ENCODE measurements at regions not wholly inside any gene's neighbourhood (a gene's known extent, or its start where the extent isn't known, plus 50 kb on each side); places are given as distances from the start of the nearest gene placed in this dataset.

DNA sequence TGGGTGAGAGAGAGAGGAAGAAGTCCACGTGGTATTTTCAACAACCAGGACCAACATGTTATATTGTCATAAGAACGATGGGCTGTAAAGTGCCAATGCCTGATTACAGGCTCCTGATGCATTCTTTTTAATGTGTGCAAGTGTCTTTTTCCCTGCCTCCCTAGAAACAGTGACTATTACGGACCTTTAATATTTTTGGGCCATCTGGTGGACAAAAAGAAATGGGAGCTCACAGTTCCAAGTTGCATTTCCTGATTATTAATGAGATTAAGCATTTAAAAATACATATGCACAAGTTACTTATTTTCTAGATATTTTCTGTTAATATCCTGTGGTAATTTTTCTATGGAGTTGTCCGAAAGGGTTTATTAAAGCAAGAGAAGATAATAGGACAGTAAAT lies 530.2 kb downstream of the NR2F2 start:
- Histone ChIP-seq H3K36me3 (no peaks in the 10 kb centered on the region), H3K27ac (no peak overlapping the region), H3K27me3 (no peaks in the 10 kb centered on the region), H3K9me3 (no peaks in the 10 kb centered on the region), H3K4me1 (ENCODE audit: insufficient read depth) (no peaks in the 10 kb centered on the region), H3K4me3 (no peak overlapping the region)
- WGBS, 3 donors: 17 to 30% (median 29%) methylated on average over 4 of the region's 4 CpGs
- no peak for TF ChIP-seq POLR2A (IDR thresholded peaks at IDR 0.05)
- TF ChIP-seq, protein P1, sequence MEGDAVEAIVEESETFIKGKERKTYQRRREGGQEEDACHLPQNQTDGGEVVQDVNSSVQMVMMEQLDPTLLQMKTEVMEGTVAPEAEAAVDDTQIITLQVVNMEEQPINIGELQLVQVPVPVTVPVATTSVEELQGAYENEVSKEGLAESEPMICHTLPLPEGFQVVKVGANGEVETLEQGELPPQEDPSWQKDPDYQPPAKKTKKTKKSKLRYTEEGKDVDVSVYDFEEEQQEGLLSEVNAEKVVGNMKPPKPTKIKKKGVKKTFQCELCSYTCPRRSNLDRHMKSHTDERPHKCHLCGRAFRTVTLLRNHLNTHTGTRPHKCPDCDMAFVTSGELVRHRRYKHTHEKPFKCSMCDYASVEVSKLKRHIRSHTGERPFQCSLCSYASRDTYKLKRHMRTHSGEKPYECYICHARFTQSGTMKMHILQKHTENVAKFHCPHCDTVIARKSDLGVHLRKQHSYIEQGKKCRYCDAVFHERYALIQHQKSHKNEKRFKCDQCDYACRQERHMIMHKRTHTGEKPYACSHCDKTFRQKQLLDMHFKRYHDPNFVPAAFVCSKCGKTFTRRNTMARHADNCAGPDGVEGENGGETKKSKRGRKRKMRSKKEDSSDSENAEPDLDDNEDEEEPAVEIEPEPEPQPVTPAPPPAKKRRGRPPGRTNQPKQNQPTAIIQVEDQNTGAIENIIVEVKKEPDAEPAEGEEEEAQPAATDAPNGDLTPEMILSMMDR (IDR thresholded peaks at IDR 0.05): peak in 1 of 3 donors; percentile 40
- intact Hi-C loops (cut with DNase I): no loop called here
- no peak for DNase-seq

DNA sequence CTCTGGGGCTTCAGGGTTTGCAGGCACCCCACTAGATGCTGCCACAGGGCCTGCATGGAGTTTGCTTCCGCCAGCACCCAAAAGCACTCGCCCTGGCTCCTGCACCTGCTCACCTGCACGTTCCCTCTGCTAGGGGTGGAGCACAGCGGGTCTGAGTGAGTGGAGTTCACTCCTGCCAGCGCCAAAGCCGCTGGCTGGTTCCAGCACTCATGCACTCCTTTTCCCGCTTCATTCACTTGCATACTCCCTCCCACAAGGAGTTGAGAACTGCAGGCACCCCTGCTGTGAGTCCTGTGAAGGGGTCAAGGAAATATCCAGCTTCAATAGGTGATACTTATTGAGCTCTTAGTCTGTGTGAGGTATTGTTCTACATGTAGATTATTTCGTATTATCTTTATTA lies 537.5 kb downstream of the NR2F2 start:
- H3K27ac ChIP-seq: no peak overlapping the region
- no peak overlapping the region for H3K4me3 ChIP-seq
- DNase-seq: no peak
- TF ChIP-seq, protein P1 (IDR thresholded peaks at IDR 0.05): no peak
- TF ChIP-seq EP300 (IDR thresholded peaks at IDR 0.05): no peak
- no peak for TF ChIP-seq POLR2A (IDR thresholded peaks at IDR 0.05)
- H3K4me1 ChIP-seq (ENCODE audit: insufficient read depth): no peaks in the 10 kb centered on the region
- no peaks in the 10 kb centered on the region for H3K27me3 ChIP-seq
- 88 to 91% (median 89%) methylated on average over 8 of the region's 8 CpGs for WGBS, 3 donors
- intact Hi-C loops (cut with DNase I): no loop called here
- no peaks in the 10 kb centered on the region for H3K36me3 ChIP-seq
- H3K9me3 ChIP-seq: no peaks in the 10 kb centered on the region

DNA sequence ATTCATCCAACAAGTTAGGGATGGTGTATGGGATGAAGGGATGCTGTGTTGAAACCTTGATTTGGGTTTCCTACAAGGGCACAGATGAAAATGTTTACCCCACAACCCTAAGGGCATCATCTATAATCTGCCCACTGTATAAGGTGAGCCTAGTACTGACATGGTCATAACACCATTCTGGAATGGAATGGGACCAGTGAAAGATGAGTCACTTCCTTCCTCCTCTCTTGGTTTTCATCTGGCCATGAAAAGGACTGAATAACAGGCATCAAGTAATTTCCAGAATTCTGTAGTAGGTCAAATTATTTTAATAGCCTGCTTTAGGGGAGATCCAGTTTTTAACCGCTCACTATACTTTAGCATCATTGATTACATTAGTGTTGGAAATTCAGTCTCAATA lies 538.6 kb downstream of the NR2F2 start:
- intact Hi-C loops (cut with DNase I): no loop called here
- Histone ChIP-seq H3K9me3 (no peaks in the 10 kb centered on the region), H3K4me3 (no peak overlapping the region), H3K4me1 (ENCODE audit: insufficient read depth) (no peaks in the 10 kb centered on the region), H3K27me3 (no peaks in the 10 kb centered on the region), H3K27ac (no peak overlapping the region), H3K36me3 (no peaks in the 10 kb centered on the region)
- WGBS, 3 donors: 93 to 96% (median 96%) methylated on average over 1 of the region's 1 CpG
- no peak for DNase-seq
- no peak for TF ChIP-seq EP300 (IDR thresholded peaks at IDR 0.05)
- TF ChIP-seq, protein P1 (IDR thresholded peaks at IDR 0.05): no peak
- no peak for TF ChIP-seq POLR2A (IDR thresholded peaks at IDR 0.05)

DNA sequence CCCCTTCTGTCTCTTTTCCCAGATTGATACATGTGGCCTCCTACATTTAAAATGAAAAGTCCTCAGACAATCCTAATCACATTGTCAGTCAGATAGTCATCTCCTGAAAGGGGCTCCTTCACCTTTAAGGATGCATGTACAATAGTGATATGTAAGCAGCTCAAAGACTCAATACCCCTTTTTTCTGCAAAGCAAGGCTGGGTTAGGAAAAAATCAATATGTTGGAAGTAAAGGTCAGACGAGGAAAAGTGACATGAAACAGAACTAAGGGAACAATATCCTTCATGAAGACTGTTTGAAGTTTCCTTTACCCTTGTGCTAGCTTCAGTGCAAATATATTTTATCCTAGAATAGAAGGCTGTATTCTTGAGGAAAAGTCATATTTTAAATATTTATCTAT lies 539.3 kb downstream of the NR2F2 start:
- H3K27ac ChIP-seq: no peak overlapping the region
- DNase-seq: no peak
- no peaks in the 10 kb centered on the region for H3K9me3 ChIP-seq
- TF ChIP-seq POLR2A (IDR thresholded peaks at IDR 0.05) (no peak), EP300 (IDR thresholded peaks at IDR 0.05) (no peak)
- TF ChIP-seq, protein P1 (IDR thresholded peaks at IDR 0.05): no peak
- intact Hi-C loops (cut with DNase I): loop anchor here in 1 of 4 donors (10.0 kb wide), 2 partner anchors 65 to 505 kb away; no protein-coding TSS in a partner anchor
- H3K36me3 ChIP-seq: no peaks in the 10 kb centered on the region
- 57 to 77% (median 74%) methylated on average over 1 of the region's 1 CpG for WGBS, 3 donors
- no peak overlapping the region for H3K4me3 ChIP-seq
- no peaks in the 10 kb centered on the region for H3K27me3 ChIP-seq
- no peaks in the 10 kb centered on the region for H3K4me1 ChIP-seq (ENCODE audit: insufficient read depth)

Data from ovary (tissue), 7 donors.